ENCODE measurements at regions not wholly inside any gene's neighbourhood (a gene's known extent, or its start where the extent isn't known, plus 50 kb on each side); places are given as distances from the start of the nearest gene placed in this dataset.
A peak's percentile ranks its signal among the peaks of the same experiment; 100 is the strongest.

DNA sequence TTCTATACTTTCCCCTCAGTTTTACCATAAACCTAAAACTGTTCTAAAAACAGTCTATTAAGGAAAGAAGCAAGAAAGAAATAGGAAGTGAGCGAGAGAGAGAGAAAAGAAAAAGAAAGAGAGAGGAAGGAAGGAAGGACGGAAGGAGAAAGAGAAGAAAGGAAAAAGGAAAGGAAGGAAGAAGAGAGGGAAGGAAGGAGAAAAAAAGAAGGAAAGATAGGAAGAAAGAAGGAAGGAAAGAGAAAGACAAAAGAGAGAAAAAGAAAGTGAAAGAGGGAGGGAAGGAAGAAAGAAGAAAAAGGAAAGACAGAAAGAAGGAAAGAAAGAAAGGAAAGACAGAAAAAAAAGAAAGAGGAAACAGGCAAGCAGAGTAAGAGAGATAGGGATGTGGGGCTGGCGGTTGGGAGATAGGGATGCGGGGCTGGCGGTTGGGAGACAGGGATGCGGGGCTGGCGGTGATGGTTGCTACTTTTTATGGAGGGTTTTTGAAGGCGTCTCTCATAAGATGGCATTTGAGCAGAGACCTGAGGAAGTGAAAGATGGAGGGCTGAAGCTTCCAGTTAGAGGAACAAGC, 70.4 kb upstream of the IRF2BP2 start:
- no peak for TF ChIP-seq EZH2phosphoT487 (IDR thresholded peaks at IDR 0.05; ENCODE audit: borderline replicate concordance, low read depth, low read length)
- TF ChIP-seq, protein P1, sequence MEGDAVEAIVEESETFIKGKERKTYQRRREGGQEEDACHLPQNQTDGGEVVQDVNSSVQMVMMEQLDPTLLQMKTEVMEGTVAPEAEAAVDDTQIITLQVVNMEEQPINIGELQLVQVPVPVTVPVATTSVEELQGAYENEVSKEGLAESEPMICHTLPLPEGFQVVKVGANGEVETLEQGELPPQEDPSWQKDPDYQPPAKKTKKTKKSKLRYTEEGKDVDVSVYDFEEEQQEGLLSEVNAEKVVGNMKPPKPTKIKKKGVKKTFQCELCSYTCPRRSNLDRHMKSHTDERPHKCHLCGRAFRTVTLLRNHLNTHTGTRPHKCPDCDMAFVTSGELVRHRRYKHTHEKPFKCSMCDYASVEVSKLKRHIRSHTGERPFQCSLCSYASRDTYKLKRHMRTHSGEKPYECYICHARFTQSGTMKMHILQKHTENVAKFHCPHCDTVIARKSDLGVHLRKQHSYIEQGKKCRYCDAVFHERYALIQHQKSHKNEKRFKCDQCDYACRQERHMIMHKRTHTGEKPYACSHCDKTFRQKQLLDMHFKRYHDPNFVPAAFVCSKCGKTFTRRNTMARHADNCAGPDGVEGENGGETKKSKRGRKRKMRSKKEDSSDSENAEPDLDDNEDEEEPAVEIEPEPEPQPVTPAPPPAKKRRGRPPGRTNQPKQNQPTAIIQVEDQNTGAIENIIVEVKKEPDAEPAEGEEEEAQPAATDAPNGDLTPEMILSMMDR (conservative IDR thresholded peaks at IDR 0.05; ENCODE audit: low read length) = no peak
- peaks cover 5% of the 10 kb centered on the region for H3K4me1 ChIP-seq (ENCODE audit: insufficient read depth, low read length, poor library complexity, severe bottlenecking)
- H2AFZ ChIP-seq (ENCODE audit: low read length) = no peak overlapping the region
- CTCF ChIA-PET (ENCODE audit: unreplicated experiment) = no interaction called here
- no peak overlapping the region for H3K27ac ChIP-seq (ENCODE audit: low read depth, low read length, poor library complexity, severe bottlenecking)
- no peaks in the 10 kb centered on the region for H3K36me3 ChIP-seq (ENCODE audit: insufficient read depth, low read length)
- 0 out of 2 replicates have a peak, but pooled peaks cover 3% of the 10 kb centered on the region for H3K9me3 ChIP-seq (ENCODE audit: low read length)
- DNase-seq (ENCODE audit: low spot score) = no peak
- H3K9me2 ChIP-seq (ENCODE audit: insufficient read depth, low read length) = no peaks in the 10 kb centered on the region
- no peaks in the 10 kb centered on the region for H4K20me1 ChIP-seq (ENCODE audit: insufficient read depth, low read length)
- BruUV-seq (replicated peaks) = no TSS peak
- POLR2A ChIA-PET = no interaction called here
- no peaks in the 10 kb centered on the region for H3K79me2 ChIP-seq (ENCODE audit: insufficient read depth, low read depth, low read length)
- intact Hi-C loops (cut with micrococcal nuclease; ENCODE audit: unreplicated experiment) = no loop called here
- no peak overlapping the region for H3K4me3 ChIP-seq (ENCODE audit: low read depth, low read length, poor library complexity, severe bottlenecking)
- H3K4me2 ChIP-seq (ENCODE audit: low read length) = no peak overlapping the region

DNA sequence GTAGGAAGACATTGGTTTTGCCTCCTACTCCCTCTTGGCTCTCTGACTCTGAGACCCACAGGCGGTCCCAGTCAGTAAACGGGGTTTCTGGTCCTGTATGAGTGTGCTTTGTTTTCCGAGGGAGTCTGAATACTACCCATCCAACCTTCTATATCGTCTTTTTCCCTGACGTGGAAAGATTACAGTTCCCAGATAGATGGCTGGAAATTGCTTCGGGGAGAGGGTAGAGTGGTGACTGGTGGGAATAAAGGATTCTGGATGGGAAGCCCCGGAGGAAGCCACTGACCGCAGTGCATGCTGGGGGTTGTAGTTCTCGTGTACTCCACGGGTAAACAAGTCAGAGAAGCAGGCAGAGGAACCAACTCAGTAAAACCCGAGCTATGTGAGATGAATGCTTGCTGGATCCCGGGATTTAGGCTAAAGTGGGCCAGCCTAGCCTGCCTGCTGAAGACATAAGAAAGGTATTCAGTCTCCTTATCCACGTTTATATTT, 66.2 kb upstream of the IRF2BP2 start:
- Histone ChIP-seq H3K36me3 (ENCODE audit: insufficient read depth, low read length) (no peaks in the 10 kb centered on the region), H3K4me2 (ENCODE audit: low read length) (peak overlapping the region; percentile 84), H3K9me2 (ENCODE audit: insufficient read depth, low read length) (no peaks in the 10 kb centered on the region), H3K4me1 (ENCODE audit: insufficient read depth, low read length, poor library complexity, severe bottlenecking) (peaks cover 9% of the 10 kb centered on the region), H3K9me3 (ENCODE audit: low read length) (no peaks in the 10 kb centered on the region), H3K4me3 (ENCODE audit: low read depth, low read length, poor library complexity, severe bottlenecking) (peak overlapping the region; percentile 67), H3K27ac (ENCODE audit: low read depth, low read length, poor library complexity, severe bottlenecking) (no peak overlapping the region), H3K79me2 (ENCODE audit: insufficient read depth, low read depth, low read length) (no peaks in the 10 kb centered on the region), H2AFZ (ENCODE audit: low read length) (peak overlapping the region; percentile 100), H4K20me1 (ENCODE audit: insufficient read depth, low read length) (no peaks in the 10 kb centered on the region)
- TF ChIP-seq EZH2phosphoT487 (IDR thresholded peaks at IDR 0.05; ENCODE audit: borderline replicate concordance, low read depth, low read length) = no peak
- TF ChIP-seq, protein P1 (conservative IDR thresholded peaks at IDR 0.05; ENCODE audit: low read length) = no peak
- peak; percentile 55 for DNase-seq (ENCODE audit: low spot score)
- BruUV-seq (replicated peaks) = no TSS peak
- intact Hi-C loops (cut with micrococcal nuclease; ENCODE audit: unreplicated experiment) = no loop called here
- POLR2A ChIA-PET = interaction anchor here (1.1 kb wide), 1 partner anchor 42 kb away, joined by 3 read pairs; no protein-coding TSS in a partner anchor
- CTCF ChIA-PET (ENCODE audit: unreplicated experiment) = no interaction called here

DNA sequence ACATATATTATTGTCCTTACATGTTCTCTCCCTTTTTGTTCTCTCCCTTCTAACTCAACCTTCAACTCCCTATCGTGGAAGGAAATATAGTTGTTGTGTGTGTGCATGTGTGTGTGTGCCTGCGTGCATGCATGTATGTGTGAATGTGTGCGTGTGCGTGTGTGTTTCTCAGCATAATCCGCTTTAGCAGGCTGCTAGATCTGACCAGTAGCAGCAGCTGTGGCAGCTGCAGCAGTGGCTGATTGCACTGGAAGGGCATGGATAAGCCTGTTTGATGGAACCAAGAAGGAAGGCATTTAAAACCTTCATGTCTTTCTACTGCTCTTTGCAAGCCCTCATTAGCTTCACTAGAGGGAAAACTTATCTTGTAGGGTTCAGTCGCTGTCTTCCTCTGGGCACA, 65.6 kb upstream of the IRF2BP2 start:
- Histone ChIP-seq H3K9me2 (ENCODE audit: insufficient read depth, low read length) (no peaks in the 10 kb centered on the region), H3K4me2 (ENCODE audit: low read length) (peak overlapping the region; percentile 84), H3K9me3 (ENCODE audit: low read length) (no peaks in the 10 kb centered on the region), H3K27ac (ENCODE audit: low read depth, low read length, poor library complexity, severe bottlenecking) (no peak overlapping the region), H3K36me3 (ENCODE audit: insufficient read depth, low read length) (no peaks in the 10 kb centered on the region), H3K79me2 (ENCODE audit: insufficient read depth, low read depth, low read length) (no peaks in the 10 kb centered on the region), H2AFZ (ENCODE audit: low read length) (peak overlapping the region; percentile 100), H4K20me1 (ENCODE audit: insufficient read depth, low read length) (no peaks in the 10 kb centered on the region), H3K4me3 (ENCODE audit: low read depth, low read length, poor library complexity, severe bottlenecking) (no peak overlapping the region), H3K4me1 (ENCODE audit: insufficient read depth, low read length, poor library complexity, severe bottlenecking) (peaks cover 11% of the 10 kb centered on the region)
- no peak for TF ChIP-seq EZH2phosphoT487 (IDR thresholded peaks at IDR 0.05; ENCODE audit: borderline replicate concordance, low read depth, low read length)
- TF ChIP-seq, protein P1 (conservative IDR thresholded peaks at IDR 0.05; ENCODE audit: low read length) = no peak
- intact Hi-C loops (cut with micrococcal nuclease; ENCODE audit: unreplicated experiment) = no loop called here
- ChIA-PET CTCF (ENCODE audit: unreplicated experiment) (no interaction called here), POLR2A (interaction anchor here (1.1 kb wide), 1 partner anchor 42 kb away, joined by 3 read pairs; no protein-coding TSS in a partner anchor)
- no peak for DNase-seq (ENCODE audit: low spot score)
- BruUV-seq (replicated peaks) = no TSS peak

Measured in OCI-LY7 (cell line).